ENCODE measurements at regions not wholly inside any gene's neighbourhood (a gene's known extent, or its start where the extent isn't known, plus 50 kb on each side); places are given as distances from the start of the nearest gene placed in this dataset.

GRCh38 chr9:91130796-91131318 is 230.9 kb downstream of the AUH start:
- DNase-seq (ENCODE audit: low spot score), result no peak

- DNase-seq (ENCODE audit: low spot score), result peak; percentile 63
Measured at GRCh38 chr9:91131433-91131839, 230.3 kb downstream of the AUH start.

GRCh38 chr9:91132576-91133073 is 229.1 kb downstream of the AUH start:
- no peak for DNase-seq (ENCODE audit: low spot score)

GRCh38 chr9:91134608-91135007 is 227.1 kb downstream of the AUH start:
- DNase-seq (ENCODE audit: low spot score), result no peak

GRCh38 chr9:91137391-91137790 is 224.3 kb downstream of the AUH start:
- no peak for DNase-seq (ENCODE audit: low spot score)

GRCh38 chr9:91138760-91139159 is 223.0 kb downstream of the AUH start:
- DNase-seq (ENCODE audit: low spot score), result no peak

GRCh38 chr9:91141407-91141965 is 220.2 kb downstream of the AUH start:
- no peak for DNase-seq (ENCODE audit: low spot score)

GRCh38 chr9:91143162-91143561 is 218.6 kb downstream of the AUH start:
- DNase-seq (ENCODE audit: low spot score), result no peak

GRCh38 chr9:91143642-91144041 is 218.1 kb downstream of the AUH start:
- DNase-seq (ENCODE audit: low spot score), result no peak

- no peak for DNase-seq (ENCODE audit: low spot score)
Measured at GRCh38 chr9:91144769-91145168, 216.9 kb downstream of the AUH start.

- no peak for DNase-seq (ENCODE audit: low spot score)
Measured at GRCh38 chr9:91145496-91145895, 216.2 kb downstream of the AUH start.

- no peak for DNase-seq (ENCODE audit: low spot score)
Measured at GRCh38 chr9:91146391-91147019, 215.2 kb downstream of the AUH start.

GRCh38 chr9:91147079-91147708 is 214.5 kb downstream of the AUH start:
- DNase-seq (ENCODE audit: low spot score), result no peak

- DNase-seq (ENCODE audit: low spot score), result no peak
Measured at GRCh38 chr9:91148306-91148705, 213.4 kb downstream of the AUH start.

- DNase-seq (ENCODE audit: low spot score), result no peak
Measured at GRCh38 chr9:91150273-91150997, 211.3 kb downstream of the AUH start.

- DNase-seq (ENCODE audit: low spot score), result no peak
Measured at GRCh38 chr9:91150998-91151717, 210.6 kb downstream of the AUH start.

GRCh38 chr9:91151718-91152095 is 210.0 kb downstream of the AUH start:
- no peak for DNase-seq (ENCODE audit: low spot score)

- DNase-seq (ENCODE audit: low spot score), result no peak
Measured at GRCh38 chr9:91154686-91155085, 207.0 kb downstream of the AUH start.

GRCh38 chr9:91155181-91155580 is 206.5 kb downstream of the AUH start:
- no peak for DNase-seq (ENCODE audit: low spot score)

- DNase-seq (ENCODE audit: low spot score), result no peak
Measured at GRCh38 chr9:91155746-91156376, 205.9 kb downstream of the AUH start.

- no peak for DNase-seq (ENCODE audit: low spot score)
Measured at GRCh38 chr9:91156451-91157234, 205.1 kb downstream of the AUH start.

Measured in RKO (cell line).